ENCODE measurements at regions not wholly inside any gene's neighbourhood (a gene's known extent, or its start where the extent isn't known, plus 50 kb on each side); places are given as distances from the start of the nearest gene placed in this dataset.
"Not testable (repeated sequence)": the region's sequence is repeated elsewhere in the genome, so short reads cannot be mapped to it uniquely, and the experiment has no call there.

DNA sequence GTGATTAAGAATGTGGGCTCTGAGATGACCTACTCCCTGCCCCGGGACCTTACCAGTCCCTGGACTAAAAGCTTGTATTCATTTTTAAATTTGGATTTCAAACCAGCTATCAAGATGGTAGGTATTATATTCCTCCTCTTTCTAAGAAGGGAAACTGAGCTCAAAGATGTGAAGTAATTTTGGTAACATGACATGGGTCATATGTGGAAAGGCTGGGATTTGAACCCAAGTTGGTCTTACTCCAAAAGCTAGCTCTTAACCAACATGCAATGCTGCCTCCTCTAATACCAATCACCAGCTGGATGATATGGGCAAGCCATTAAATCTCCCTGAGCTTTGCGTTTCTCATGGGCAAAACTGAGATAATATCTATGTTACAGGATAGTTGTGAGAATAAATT lies 166.4 kb upstream of the SLC38A2 start:
- ChIA-PET POLR2A (interaction anchor here (0.7 to 1.7 kb wide), 3 partner anchors 8 to 17 kb away, joined by 3 to 5 read pairs (median 4); no protein-coding TSS in a partner anchor), CTCF (interaction anchor here (0.9 to 1.1 kb wide), 2 partner anchors 8 to 35 kb away, joined by 3 to 6 read pairs; no protein-coding TSS in a partner anchor)
- H3K4me3 Mint-ChIP-seq (ENCODE audit: unreplicated experiment): no peak overlapping the region
- H3K9me3 Mint-ChIP-seq (ENCODE audit: unreplicated experiment): peaks cover 23% of the 10 kb centered on the region
- no peaks in the 10 kb centered on the region for H3K4me1 Mint-ChIP-seq (ENCODE audit: insufficient read depth, unreplicated experiment)
- TF ChIP-seq, protein P1, sequence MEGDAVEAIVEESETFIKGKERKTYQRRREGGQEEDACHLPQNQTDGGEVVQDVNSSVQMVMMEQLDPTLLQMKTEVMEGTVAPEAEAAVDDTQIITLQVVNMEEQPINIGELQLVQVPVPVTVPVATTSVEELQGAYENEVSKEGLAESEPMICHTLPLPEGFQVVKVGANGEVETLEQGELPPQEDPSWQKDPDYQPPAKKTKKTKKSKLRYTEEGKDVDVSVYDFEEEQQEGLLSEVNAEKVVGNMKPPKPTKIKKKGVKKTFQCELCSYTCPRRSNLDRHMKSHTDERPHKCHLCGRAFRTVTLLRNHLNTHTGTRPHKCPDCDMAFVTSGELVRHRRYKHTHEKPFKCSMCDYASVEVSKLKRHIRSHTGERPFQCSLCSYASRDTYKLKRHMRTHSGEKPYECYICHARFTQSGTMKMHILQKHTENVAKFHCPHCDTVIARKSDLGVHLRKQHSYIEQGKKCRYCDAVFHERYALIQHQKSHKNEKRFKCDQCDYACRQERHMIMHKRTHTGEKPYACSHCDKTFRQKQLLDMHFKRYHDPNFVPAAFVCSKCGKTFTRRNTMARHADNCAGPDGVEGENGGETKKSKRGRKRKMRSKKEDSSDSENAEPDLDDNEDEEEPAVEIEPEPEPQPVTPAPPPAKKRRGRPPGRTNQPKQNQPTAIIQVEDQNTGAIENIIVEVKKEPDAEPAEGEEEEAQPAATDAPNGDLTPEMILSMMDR (IDR thresholded peaks at IDR 0.05; ENCODE audit: unreplicated experiment): no peak
- intact Hi-C loops (cut with micrococcal nuclease): no loop called here
- no TSS peak for BruUV-seq (replicated peaks)
- no peaks in the 10 kb centered on the region for H3K36me3 Mint-ChIP-seq (ENCODE audit: insufficient read depth, unreplicated experiment)
- no peak for DNase-seq (ENCODE audit: unreplicated experiment)
- no peaks in the 10 kb centered on the region for H3K27me3 Mint-ChIP-seq (ENCODE audit: insufficient read depth, unreplicated experiment)
- no peak overlapping the region for H3K27ac Mint-ChIP-seq (ENCODE audit: low read depth, unreplicated experiment)

DNA sequence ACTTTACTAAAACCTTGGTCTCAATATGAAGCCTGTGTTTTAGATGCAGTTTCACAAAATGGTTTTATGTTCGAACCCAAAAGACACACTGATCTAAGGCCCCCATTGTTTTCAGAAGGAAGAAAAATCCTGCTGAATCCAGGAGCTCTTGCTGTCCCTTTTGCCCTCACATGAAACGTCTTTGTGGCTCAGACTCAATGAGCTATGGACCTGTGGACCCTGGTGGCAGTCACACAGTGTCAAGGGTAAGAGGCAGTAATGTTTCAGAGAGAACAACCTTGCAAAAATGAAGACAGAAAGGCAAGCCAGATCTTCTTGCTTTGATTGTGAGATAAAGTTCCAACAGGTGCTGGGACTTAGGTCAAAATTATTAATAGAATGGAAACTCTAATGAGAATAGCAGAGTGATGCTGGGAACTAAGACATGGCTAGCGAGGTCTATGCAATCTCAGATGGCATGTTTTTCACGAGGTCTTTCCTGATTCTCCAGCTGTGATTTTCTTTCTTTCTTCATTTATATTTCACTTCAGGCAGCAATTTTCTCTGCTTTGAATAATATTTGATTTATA lies 164.9 kb upstream of the SLC38A2 start:
- no peak for DNase-seq (ENCODE audit: unreplicated experiment)
- H3K4me1 Mint-ChIP-seq (ENCODE audit: insufficient read depth, unreplicated experiment): no peaks in the 10 kb centered on the region
- no TSS peak for BruUV-seq (replicated peaks)

DNA sequence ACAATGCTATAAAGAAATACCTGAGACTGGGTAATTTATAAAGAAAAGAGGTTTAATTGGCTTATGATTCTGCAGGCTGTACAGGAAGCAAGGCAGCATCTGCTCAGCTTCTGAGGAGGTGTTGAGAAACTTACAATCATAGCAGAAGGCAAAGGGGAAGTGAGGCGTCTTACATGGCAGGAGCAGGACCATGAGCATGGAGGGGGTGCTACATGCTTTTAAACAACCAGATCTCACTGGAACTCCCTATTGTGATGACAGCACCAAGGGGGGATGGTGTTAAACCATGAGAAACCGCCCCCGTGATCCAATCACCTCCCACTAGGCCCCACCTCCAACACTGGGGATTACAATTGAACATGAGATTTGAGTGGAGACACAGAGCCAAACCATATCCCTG lies 163.7 kb upstream of the SLC38A2 start:
- POLR2A ChIA-PET; DNase-seq (ENCODE audit: unreplicated experiment); BruUV-seq (replicated peaks); H3K4me3 Mint-ChIP-seq (ENCODE audit: unreplicated experiment); intact Hi-C loops (cut with micrococcal nuclease); H3K27ac Mint-ChIP-seq (ENCODE audit: low read depth, unreplicated experiment); H3K9me3 Mint-ChIP-seq (ENCODE audit: unreplicated experiment); H3K4me1 Mint-ChIP-seq (ENCODE audit: insufficient read depth, unreplicated experiment); H3K27me3 Mint-ChIP-seq (ENCODE audit: insufficient read depth, unreplicated experiment); CTCF ChIA-PET; H3K36me3 Mint-ChIP-seq (ENCODE audit: insufficient read depth, unreplicated experiment): not testable (repeated sequence)

More for the DNA sequence above, 164.9 kb upstream of the SLC38A2 start:
- POLR2A ChIA-PET: interaction anchor here (1.7 kb wide), 1 partner anchor 16 kb away, joined by 4 read pairs; no protein-coding TSS in a partner anchor
- Mint-ChIP-seq H3K27me3 (ENCODE audit: insufficient read depth, unreplicated experiment) (no peaks in the 10 kb centered on the region), H3K4me3 (ENCODE audit: unreplicated experiment) (no peak overlapping the region), H3K27ac (ENCODE audit: low read depth, unreplicated experiment) (no peak overlapping the region), H3K9me3 (ENCODE audit: unreplicated experiment) (peaks cover 8% of the 10 kb centered on the region), H3K36me3 (ENCODE audit: insufficient read depth, unreplicated experiment) (no peaks in the 10 kb centered on the region)
- TF ChIP-seq, protein P1 (IDR thresholded peaks at IDR 0.05; ENCODE audit: unreplicated experiment): no peak
- CTCF ChIA-PET: interaction anchor here (1.1 kb wide), 1 partner anchor 14 kb away, joined by 3 read pairs; no protein-coding TSS in a partner anchor
- intact Hi-C loops (cut with micrococcal nuclease): no loop called here

DNA sequence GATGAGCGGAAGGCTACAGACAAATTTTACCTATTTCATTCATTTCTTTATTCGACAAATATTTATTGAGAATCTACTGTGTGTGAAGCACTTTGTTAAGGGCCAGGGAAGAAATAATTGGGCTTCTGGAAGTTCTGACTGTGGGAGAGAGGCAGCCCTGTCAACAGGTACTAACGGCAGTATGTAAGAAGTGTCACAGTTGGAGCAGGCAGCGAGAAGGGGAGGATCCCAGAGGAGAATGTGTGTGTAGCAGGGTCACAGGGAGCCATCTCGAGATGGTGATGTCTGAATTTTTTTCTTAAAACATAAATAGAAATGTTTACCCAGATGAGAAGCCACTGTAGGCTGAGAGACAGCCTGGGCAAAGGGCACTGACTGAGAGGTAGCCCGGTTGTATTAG lies 163.3 kb upstream of the SLC38A2 start:
- peaks cover 8% of the 10 kb centered on the region for H3K9me3 Mint-ChIP-seq (ENCODE audit: unreplicated experiment)
- POLR2A ChIA-PET: interaction anchor here (0.6 kb wide), 2 partner anchors 15 to 61 kb away, joined by 3 to 5 read pairs; no protein-coding TSS in a partner anchor
- no TSS peak for BruUV-seq (replicated peaks)

More for the DNA sequence above, 163.3 kb upstream of the SLC38A2 start:
- H3K4me1 Mint-ChIP-seq (ENCODE audit: insufficient read depth, unreplicated experiment): no peaks in the 10 kb centered on the region
- H3K27me3 Mint-ChIP-seq (ENCODE audit: insufficient read depth, unreplicated experiment): no peaks in the 10 kb centered on the region
- no peak overlapping the region for H3K27ac Mint-ChIP-seq (ENCODE audit: low read depth, unreplicated experiment)
- intact Hi-C loops (cut with micrococcal nuclease): no loop called here
- CTCF ChIA-PET: no interaction called here
- TF ChIP-seq, protein P1 (IDR thresholded peaks at IDR 0.05; ENCODE audit: unreplicated experiment): no peak
- no peak for DNase-seq (ENCODE audit: unreplicated experiment)
- H3K36me3 Mint-ChIP-seq (ENCODE audit: insufficient read depth, unreplicated experiment): no peaks in the 10 kb centered on the region
- H3K4me3 Mint-ChIP-seq (ENCODE audit: unreplicated experiment): no peak overlapping the region
